Astrocyte of the hippocampus (primary cell): ENCODE measurements at regions not wholly inside any gene's neighbourhood (a gene's known extent, or its start where the extent isn't known, plus 50 kb on each side); places are given as distances from the start of the nearest gene placed in this dataset.

Experiments
- DNase-seq: peaks from one replicate; pipeline ENCODE4 v3.0.0; 2011; ENCODE audit warnings: low read depth, low spot score

DNA sequence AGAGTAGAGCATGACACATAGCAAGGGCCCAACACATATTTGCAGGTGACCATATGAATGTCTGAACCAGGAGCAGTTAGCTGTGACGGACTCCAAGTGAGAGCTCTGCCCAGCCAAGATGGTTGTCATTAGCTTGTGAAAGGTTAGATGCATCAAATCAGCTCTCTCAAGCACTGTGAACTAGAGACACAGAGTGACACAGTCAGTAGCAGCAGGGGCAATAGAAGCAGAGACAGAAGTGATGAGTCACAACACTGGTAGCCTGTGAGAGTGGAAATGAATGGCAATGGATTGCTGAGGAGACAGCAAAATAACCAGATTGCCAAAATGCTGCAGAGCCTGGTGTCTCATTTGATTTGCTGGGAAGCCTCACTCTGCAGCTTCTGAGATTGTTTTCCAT, 558.9 kb downstream of the PKHD1 start:
- DNase-seq = peak; percentile 25

GRCh38 chr6:51529240-51529639, 558.2 kb downstream of the PKHD1 start:
- DNase-seq = no peak

DNA sequence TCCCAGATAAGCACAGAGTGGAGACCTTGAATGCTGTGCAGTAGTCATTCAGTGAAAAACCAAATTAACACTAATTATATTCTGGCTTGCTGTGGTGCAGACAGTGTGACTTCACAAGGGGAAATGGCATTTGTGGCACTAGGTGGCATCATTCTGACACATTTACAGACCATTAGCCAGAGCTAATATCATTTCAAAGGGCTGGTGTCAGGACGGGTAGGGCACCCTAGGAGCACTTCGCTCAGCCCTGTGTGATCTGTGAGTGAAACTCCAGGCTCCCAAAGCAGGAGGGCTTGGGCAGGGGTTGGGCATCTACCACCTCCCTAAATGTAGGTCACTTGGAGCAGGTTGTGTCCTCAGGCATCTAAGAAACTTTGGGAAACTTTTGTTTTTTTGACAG, 555.8 kb downstream of the PKHD1 start:
- no peak for DNase-seq

GRCh38 chr6:51533962-51534361, 553.5 kb downstream of the PKHD1 start:
- DNase-seq = no peak

- DNase-seq = no peak
Observed at GRCh38 chr6:51535327-51535726, 552.1 kb downstream of the PKHD1 start.

DNA sequence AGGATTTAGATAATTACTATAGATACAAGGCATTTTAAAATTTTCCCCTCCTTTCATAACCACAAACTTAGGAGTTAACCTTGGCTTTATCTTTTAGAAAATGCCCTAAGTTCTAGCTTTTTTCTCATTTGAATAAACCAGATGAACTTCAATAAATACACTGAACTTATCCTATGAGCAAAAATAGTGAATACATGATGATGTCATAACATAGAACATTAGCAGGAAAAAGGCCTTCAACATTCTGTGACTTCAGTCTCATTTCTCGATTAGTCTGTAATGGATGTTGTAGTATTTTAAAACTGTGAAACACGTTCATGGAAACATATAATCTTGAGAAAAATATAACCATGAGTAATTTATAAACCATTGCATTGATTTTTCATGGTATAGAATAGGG, 550.7 kb downstream of the PKHD1 start:
- no peak for DNase-seq

GRCh38 chr6:51541847-51542246, 545.6 kb downstream of the PKHD1 start:
- peak; percentile 3 for DNase-seq

GRCh38 chr6:51542475-51542874, 544.9 kb downstream of the PKHD1 start:
- DNase-seq = no peak

- no peak for DNase-seq
Observed at GRCh38 chr6:51550243-51550642, 537.2 kb downstream of the PKHD1 start.

DNA sequence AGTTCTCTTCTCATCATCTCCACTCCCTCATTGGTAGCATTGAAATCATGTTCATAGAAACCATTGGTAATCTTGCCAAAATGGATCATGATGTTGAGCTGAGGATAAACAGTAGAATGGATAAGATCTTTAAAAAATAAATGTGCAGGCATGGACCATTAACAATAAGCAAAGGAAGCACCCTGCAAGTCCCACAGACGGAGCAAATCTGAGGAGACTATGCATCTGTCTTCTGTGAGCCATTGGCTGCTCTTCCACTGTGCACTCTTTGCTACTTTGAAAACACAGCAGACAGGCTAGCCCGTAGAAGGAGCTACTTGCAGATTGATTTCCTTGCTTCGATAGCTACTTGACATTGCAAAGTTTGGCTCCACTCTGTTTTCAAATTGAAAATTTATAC, 535.0 kb downstream of the PKHD1 start:
- DNase-seq = no peak

GRCh38 chr6:51553246-51554015, 534.0 kb downstream of the PKHD1 start:
- no peak for DNase-seq

DNA sequence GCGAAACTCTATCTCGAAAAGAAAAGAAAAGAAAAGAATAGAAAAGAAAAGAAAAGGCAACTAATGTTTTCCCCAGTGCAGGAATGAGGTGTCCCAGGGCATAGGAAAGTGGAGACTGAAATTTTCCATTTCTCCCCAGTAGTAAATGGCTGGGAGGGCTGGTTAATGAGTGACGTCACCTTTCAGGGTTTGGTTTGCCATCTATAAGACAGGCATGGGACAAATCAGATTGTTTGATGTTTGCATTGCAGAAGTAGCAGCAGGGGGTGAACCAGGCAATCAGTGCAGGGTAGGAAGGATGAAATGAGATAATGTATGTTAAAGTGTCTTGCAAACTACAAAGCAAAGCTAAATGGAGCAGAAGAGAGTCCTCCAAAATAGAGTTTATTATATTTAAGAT, 533.4 kb downstream of the PKHD1 start:
- no peak for DNase-seq

- DNase-seq = no peak
Observed at GRCh38 chr6:51559059-51559458, 528.4 kb downstream of the PKHD1 start.

DNA sequence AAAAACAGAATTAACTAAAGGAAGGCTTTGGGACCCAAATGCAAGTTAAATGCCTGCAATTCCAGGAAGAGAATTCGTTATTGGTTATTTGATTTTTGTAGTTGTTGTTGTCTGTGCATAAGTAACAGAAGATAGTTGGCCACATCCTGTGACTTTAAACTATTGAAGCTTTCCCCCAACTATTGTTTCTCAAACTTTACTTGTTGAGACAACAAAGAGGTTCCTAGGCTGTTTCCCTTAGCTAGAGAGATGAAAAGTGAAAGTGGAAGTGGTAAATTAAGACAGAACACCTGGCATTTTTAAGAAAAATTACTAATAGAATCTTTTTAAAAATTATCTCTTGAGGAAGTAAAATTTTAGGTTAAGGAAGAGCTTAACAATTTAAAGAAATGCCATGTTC, 525.2 kb downstream of the PKHD1 start:
- no peak for DNase-seq
